NCI-H187 (cell line): ENCODE measurements at regions not wholly inside any gene's neighbourhood (a gene's known extent, or its start where the extent isn't known, plus 50 kb on each side); places are given as distances from the start of the nearest gene placed in this dataset.

Experiments used
- DNase-seq, 2 experiments: peaks; one replicate each; lab custom pipeline; 2025; lab: John Stamatoyannopoulos, UW

GRCh38 chr1:181858135-181858534 lies 203.4 kb downstream of the ZNF648 start:
- DNase-seq: no peak
